ENCODE measurements at regions not wholly inside any gene's neighbourhood (a gene's known extent, or its start where the extent isn't known, plus 50 kb on each side); places are given as distances from the start of the nearest gene placed in this dataset.

DNA sequence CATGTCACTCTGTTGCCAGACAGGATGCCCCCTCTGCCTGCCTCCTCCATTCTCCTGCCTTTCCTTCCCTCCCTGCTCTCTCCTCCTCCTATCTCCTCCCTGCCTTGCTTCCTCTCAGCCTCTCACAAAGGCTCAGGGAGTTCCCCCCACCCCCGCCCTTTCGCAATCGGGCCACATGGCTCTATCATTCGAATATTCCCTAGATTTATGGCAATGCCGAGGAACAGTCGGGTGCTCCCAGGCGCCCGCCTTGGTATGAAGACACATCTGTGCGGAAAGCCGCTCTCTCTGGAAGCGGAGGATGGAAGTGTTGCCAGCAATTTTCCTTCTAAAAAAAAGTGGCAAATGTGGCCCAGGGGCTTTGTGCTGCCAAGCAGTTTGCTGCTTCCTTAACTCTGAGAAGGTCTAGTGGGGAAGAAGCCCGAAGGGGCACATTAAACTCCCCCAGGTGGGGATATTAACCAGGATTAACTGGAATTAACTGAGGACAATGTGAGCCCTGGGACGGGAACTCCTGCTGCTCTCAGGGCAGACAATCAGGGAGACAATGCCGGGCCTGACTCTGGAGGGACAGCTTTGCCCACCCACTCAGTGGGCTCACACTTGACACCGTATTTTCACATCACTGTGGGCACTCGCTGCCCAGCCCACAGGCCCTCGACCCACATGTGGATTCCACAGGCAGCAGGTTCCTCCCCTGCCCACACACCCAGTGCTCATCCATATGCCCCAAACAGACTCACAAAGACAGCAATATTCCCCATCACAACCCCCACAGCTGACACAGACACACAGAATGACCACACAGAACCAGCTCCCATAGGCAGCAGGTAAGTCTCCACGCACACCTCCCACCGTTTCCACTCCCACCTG lies 88.4 kb upstream of the SMNDC1 start:
- no peak overlapping the region for H3K9ac ChIP-seq (ENCODE audit: low read length)
- no peaks in the 10 kb centered on the region for H3K27me3 ChIP-seq (ENCODE audit: control insufficient read depth in 1 of 2, insufficient read depth in 2 of 2, low read length in 2 of 2)
- peaks cover 27% of the 10 kb centered on the region for H3K4me1 ChIP-seq (ENCODE audit: insufficient read depth, low read length)
- peak overlapping the region; percentile 13 for H3K27ac ChIP-seq (ENCODE audit: low read depth, low read length)
- no peaks in the 10 kb centered on the region for H3K36me3 ChIP-seq (ENCODE audit: insufficient read depth, low read length)
- no peak overlapping the region for H3K4me3 ChIP-seq (ENCODE audit: low read depth in 1 of 2, low read length in 2 of 2)
- H3K9me3 ChIP-seq (ENCODE audit: low read length): no peaks in the 10 kb centered on the region

DNA sequence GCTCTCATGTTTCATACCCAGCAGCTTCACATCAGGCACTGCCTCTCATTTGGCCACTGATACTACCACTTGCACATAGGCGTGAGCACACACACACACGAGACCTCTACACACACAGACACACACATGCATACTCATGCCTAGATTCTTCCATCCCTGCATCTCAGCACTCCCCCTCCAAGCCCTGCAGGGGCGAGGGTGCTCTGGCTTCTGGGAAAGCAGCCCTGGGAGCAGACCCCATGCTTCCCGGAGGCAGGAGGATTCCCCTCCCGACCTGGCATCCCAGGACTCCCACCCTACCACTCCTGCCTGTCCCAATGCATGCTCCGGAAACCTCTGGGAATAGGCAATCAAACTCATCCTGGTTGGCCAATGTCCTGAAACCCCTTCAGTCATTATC lies 89.1 kb upstream of the SMNDC1 start:
- H3K4me1 ChIP-seq (ENCODE audit: insufficient read depth, low read length): peaks cover 27% of the 10 kb centered on the region

DNA sequence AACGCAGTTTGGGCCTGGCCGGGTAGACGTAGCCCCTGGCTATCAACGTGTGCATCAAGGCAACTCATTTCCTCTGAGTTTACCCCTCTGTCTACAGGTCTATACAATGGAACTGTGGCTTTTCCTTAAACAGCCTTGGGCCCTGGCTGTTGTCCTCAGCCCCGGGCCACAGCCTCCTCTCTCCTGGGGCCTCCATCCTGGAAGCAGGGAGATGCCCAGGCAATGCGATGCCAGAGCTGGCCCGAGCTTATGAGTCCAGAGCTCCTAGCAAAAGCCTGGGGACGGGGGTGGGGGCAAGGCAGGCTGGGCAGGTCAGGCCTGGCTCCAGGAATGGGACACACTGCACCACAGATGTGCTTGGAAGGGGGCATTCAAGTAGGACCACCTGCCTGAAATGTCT lies 89.6 kb upstream of the SMNDC1 start:
- no peak overlapping the region for H3K4me3 ChIP-seq (ENCODE audit: low read depth in 1 of 2, low read length in 2 of 2)
- H3K36me3 ChIP-seq (ENCODE audit: insufficient read depth, low read length): no peaks in the 10 kb centered on the region
- H3K27ac ChIP-seq (ENCODE audit: low read depth, low read length): no peak overlapping the region
- H3K4me1 ChIP-seq (ENCODE audit: insufficient read depth, low read length): peaks cover 27% of the 10 kb centered on the region
- no peaks in the 10 kb centered on the region for H3K27me3 ChIP-seq (ENCODE audit: control insufficient read depth in 1 of 2, insufficient read depth in 2 of 2, low read length in 2 of 2)
- H3K9me3 ChIP-seq (ENCODE audit: low read length): no peaks in the 10 kb centered on the region
- no peak overlapping the region for H3K9ac ChIP-seq (ENCODE audit: low read length)

More for the DNA sequence above, 89.1 kb upstream of the SMNDC1 start:
- H3K27ac ChIP-seq (ENCODE audit: low read depth, low read length): no peak overlapping the region
- H3K4me3 ChIP-seq (ENCODE audit: low read depth in 1 of 2, low read length in 2 of 2): no peak overlapping the region
- no peaks in the 10 kb centered on the region for H3K27me3 ChIP-seq (ENCODE audit: control insufficient read depth in 1 of 2, insufficient read depth in 2 of 2, low read length in 2 of 2)
- H3K9ac ChIP-seq (ENCODE audit: low read length): no peak overlapping the region
- no peaks in the 10 kb centered on the region for H3K9me3 ChIP-seq (ENCODE audit: low read length)
- H3K36me3 ChIP-seq (ENCODE audit: insufficient read depth, low read length): no peaks in the 10 kb centered on the region

DNA sequence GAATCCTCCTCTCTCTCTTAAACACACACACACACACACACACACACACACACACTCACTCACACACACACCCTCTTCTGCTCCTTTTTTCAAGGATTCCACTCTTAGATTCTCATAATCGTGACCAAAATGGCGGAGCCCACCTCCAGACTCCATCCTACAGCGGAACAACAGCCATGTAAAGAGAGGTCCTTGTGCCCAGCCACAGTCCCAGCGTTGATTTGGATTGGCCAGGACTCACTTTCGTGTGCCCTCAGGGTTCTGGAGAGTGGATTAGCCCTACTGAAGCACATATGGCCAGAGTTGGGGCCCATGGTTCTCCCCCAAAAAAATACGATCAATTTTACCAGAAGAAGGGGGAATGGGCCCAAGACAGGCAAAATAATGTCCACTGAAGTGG lies 90.2 kb upstream of the SMNDC1 start:
- Histone ChIP-seq H3K27me3 (ENCODE audit: control insufficient read depth in 1 of 2, insufficient read depth in 2 of 2, low read length in 2 of 2) (no peaks in the 10 kb centered on the region), H3K4me1 (ENCODE audit: insufficient read depth, low read length) (peaks cover 27% of the 10 kb centered on the region), H3K27ac (ENCODE audit: low read depth, low read length) (no peak overlapping the region), H3K9me3 (ENCODE audit: low read length) (no peaks in the 10 kb centered on the region), H3K9ac (ENCODE audit: low read length) (no peak overlapping the region), H3K4me3 (ENCODE audit: low read depth in 1 of 2, low read length in 2 of 2) (no peak overlapping the region), H3K36me3 (ENCODE audit: insufficient read depth, low read length) (no peaks in the 10 kb centered on the region)

DNA sequence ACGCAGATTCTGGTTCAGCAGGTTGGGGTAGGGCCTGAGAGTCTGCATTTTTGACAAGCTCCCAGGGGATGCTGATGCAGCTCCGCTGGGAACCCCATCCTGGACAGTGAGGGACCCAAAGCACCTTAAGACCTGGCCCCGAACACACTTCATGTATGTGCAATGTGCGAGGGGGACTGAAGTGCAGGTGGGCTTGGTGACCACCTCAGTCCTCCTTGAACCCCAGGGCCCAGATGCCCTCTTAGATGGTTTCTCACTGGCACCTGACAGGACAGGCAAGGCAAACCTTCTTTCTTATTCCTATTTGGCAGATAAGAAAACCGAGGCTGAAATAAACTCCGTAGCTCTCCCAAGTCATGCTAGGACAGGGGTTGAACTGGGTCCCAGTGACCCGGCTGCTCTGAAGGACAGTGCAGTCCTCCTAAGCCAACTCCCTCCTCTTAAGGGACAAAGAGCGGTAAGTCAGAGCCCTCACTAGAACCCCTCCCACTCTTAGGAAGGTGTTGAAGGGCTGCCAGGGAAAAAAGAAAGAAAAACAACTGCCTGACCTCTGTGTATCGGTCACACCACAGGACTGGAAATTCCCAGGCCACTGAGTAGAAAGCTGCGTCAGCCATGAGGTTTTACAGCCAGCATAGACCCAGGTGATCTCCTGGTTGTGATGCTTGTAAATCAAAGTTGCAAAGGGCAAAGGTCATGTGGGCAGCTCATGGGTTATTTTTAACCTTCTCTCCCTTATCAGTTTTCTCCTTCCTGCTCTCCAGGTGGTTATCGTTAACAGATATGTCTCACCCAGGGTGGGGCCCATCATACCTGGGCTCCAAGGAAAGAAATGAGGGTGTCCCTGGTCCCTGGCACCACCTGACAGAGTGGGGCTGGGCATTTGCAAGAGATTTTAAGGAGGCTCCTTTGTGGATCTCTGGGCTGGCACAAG lies 90.9 kb upstream of the SMNDC1 start:
- Histone ChIP-seq H3K27ac (ENCODE audit: low read depth, low read length) (peak overlapping the region; percentile 30), H3K4me1 (ENCODE audit: insufficient read depth, low read length) (peaks cover 27% of the 10 kb centered on the region), H3K9ac (ENCODE audit: low read length) (no peak overlapping the region), H3K27me3 (ENCODE audit: control insufficient read depth in 1 of 2, insufficient read depth in 2 of 2, low read length in 2 of 2) (no peaks in the 10 kb centered on the region), H3K4me3 (ENCODE audit: low read depth in 1 of 2, low read length in 2 of 2) (no peak overlapping the region), H3K9me3 (ENCODE audit: low read length) (no peaks in the 10 kb centered on the region), H3K36me3 (ENCODE audit: insufficient read depth, low read length) (no peaks in the 10 kb centered on the region)

DNA sequence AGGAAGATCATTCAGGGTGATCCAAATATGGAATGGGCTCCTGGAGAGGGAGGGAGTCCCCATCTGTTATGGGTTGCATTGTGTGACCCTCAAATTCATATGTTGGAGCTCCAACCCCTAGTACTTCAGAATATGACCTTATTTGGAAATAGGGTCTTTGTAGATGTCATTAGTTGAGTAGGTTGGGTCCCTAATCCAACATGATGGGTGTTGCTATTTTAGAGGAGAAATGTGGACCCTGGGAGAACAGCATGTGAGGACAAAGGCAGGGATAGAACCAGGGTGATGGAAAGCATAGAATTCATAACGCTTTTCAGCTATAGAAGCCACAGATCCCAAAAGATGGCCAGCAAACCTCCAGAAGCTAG lies 91.5 kb upstream of the SMNDC1 start:
- H3K27me3 ChIP-seq (ENCODE audit: control insufficient read depth in 1 of 2, insufficient read depth in 2 of 2, low read length in 2 of 2): no peaks in the 10 kb centered on the region
- H3K36me3 ChIP-seq (ENCODE audit: insufficient read depth, low read length): no peaks in the 10 kb centered on the region
- no peaks in the 10 kb centered on the region for H3K9me3 ChIP-seq (ENCODE audit: low read length)
- H3K4me1 ChIP-seq (ENCODE audit: insufficient read depth, low read length): peaks cover 27% of the 10 kb centered on the region
- H3K4me3 ChIP-seq (ENCODE audit: low read depth in 1 of 2, low read length in 2 of 2): no peak overlapping the region
- no peak overlapping the region for H3K27ac ChIP-seq (ENCODE audit: low read depth, low read length)
- H3K9ac ChIP-seq (ENCODE audit: low read length): no peak overlapping the region

DNA sequence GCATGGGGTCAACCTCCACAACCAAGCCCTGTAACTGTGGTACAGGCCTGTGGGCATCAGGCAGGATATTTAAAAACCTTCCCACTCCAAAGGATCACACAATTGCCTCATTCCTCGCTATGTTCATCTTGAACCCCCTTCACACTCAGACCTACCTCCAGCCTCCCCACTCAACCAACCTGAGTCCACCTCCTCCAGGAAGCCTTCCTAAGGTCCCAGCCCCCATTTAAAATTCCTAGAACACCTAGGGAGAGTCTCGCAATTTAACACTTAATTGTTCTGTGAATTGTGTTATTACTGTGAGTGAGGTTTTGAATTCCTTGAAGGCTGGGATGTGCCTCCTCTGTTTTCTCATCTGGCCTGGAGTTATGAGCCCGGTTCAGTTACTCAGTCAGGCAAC lies 93.1 kb upstream of the SMNDC1 start:
- H3K4me1 ChIP-seq (ENCODE audit: insufficient read depth, low read length): peaks cover 15% of the 10 kb centered on the region
- no peaks in the 10 kb centered on the region for H3K36me3 ChIP-seq (ENCODE audit: insufficient read depth, low read length)
- H3K9ac ChIP-seq (ENCODE audit: low read length): no peak overlapping the region
- H3K4me3 ChIP-seq (ENCODE audit: low read depth in 1 of 2, low read length in 2 of 2): no peak overlapping the region
- no peaks in the 10 kb centered on the region for H3K27me3 ChIP-seq (ENCODE audit: control insufficient read depth in 1 of 2, insufficient read depth in 2 of 2, low read length in 2 of 2)
- H3K9me3 ChIP-seq (ENCODE audit: low read length): no peaks in the 10 kb centered on the region
- no peak overlapping the region for H3K27ac ChIP-seq (ENCODE audit: low read depth, low read length)

DNA sequence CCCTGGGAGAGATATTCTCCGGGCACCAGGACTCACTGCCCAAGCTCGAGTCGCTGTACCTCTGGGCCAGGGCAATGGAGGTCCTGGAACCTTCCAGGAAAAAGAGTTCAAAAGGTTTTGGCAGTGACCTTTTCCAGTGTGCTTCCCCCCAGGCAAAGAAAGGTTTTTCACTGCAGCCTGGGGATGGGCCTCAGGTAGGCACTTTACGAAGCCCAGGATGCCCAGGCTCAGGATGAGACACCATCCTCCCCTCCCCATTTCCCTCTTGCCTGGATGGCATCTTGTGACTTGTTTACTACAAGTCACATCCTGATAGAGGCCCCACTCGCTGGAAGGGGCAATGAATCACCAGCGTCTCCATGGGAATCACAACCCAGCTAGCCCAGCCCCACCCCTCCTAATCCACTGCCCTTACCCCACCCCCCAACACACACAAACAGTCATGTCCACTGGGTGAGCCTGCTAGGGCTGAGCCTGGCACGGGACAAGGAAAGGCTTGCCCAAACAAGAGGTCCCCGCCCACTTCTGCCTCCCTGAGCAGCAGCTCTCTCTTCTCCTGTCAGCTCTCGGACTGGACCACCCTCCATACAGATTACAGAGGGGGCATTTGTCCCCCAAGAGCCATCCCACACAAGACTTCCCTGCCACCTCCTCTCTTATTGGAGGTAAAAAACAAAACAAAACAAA lies 93.8 kb upstream of the SMNDC1 start:
- Histone ChIP-seq H3K9me3 (ENCODE audit: low read length) (no peaks in the 10 kb centered on the region), H3K4me3 (ENCODE audit: low read depth in 1 of 2, low read length in 2 of 2) (no peak overlapping the region), H3K36me3 (ENCODE audit: insufficient read depth, low read length) (no peaks in the 10 kb centered on the region), H3K4me1 (ENCODE audit: insufficient read depth, low read length) (peaks cover 8% of the 10 kb centered on the region), H3K27me3 (ENCODE audit: control insufficient read depth in 1 of 2, insufficient read depth in 2 of 2, low read length in 2 of 2) (no peaks in the 10 kb centered on the region), H3K27ac (ENCODE audit: low read depth, low read length) (no peak overlapping the region), H3K9ac (ENCODE audit: low read length) (no peak overlapping the region)

DNA sequence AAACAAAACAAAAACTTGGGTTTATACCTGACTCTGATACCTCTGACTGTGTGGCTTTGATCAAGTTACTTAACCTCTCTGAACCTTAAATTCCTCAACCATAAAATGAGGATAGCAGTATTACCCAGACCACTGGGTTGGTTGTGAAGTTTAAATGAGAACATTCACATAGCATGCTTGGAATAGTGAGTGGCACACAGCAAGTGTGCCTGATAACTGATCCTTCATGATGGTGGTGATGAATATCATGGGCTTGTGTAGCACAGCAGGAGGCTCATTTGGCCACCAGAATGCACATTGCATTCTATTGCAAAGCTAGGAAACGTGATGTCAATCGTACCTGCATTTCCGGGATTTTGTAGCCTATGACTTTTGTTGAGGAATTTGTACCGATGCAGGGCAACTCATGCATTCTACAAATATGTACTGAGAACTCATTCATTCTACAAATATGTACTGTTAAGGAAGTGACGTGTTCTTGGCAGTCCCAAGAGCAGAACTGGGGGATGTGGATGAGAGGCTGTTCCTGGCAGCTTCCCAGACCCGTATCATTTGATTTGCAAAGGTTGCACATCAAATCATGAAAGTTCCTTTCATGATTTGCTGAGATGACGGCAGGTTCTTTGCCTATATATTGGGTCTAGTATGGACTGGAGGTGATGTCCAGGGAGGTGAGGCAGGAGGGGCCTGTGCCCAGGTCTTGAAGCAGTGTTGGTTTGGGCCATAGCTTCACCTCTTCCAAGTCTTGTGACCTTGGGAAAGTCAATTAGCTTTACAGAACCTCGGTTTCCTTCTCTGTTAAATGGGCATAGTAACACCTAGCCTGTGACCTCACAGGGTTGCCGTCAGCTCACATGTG lies 94.6 kb upstream of the SMNDC1 start:
- H3K9me3 ChIP-seq (ENCODE audit: low read length): no peaks in the 10 kb centered on the region
- H3K27me3 ChIP-seq (ENCODE audit: control insufficient read depth in 1 of 2, insufficient read depth in 2 of 2, low read length in 2 of 2): no peaks in the 10 kb centered on the region
- H3K9ac ChIP-seq (ENCODE audit: low read length): no peak overlapping the region
- H3K27ac ChIP-seq (ENCODE audit: low read depth, low read length): no peak overlapping the region
- H3K36me3 ChIP-seq (ENCODE audit: insufficient read depth, low read length): no peaks in the 10 kb centered on the region
- peaks cover 8% of the 10 kb centered on the region for H3K4me1 ChIP-seq (ENCODE audit: insufficient read depth, low read length)
- no peak overlapping the region for H3K4me3 ChIP-seq (ENCODE audit: low read depth in 1 of 2, low read length in 2 of 2)

DNA sequence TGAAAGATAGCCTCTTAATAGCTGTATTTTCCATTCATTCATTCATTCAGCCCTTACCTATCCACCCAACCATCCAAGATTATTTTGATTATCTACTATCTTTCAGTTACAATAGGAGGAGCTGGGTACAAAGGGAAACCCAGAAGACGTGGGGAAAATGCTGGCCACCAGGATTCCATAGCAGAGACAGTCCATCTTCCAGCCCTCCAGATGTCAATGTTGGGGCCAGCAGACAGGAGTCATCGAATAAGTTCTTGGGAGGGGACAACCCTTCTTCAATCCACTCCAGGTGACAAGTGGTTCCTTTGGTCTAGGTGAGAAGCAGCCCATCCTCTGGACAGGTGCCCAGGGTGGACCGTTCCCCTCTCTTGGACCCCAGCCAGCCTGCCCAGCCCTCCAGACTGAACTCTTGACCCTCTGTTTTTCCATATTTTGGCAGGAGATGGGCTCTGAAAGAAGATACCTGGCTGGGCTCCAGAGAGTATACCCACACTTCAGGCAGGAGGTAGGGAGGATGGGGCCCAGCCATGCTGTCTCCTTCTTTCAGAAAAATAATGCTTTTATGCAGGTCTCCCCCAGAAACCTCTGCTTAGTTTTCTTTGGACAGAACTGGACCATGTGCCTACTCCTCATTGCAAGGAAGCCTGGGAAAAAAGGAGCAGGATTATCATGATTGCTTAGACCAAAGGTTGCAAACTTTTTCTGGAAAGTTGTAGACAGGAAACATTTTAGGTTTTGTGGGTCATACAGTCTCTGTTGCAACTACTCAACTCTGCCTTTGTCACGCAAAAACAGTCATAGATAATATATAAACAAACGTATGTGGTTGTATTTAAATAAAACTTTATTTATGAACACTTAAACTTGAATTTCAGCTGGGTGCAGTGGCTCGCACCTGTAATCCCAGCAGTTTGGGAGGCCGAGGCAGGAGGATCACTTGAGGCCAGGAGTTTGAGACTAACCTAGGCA lies 95.5 kb upstream of the SMNDC1 start:
- Histone ChIP-seq H3K4me3 (ENCODE audit: low read depth in 1 of 2, low read length in 2 of 2) (no peak overlapping the region), H3K27ac (ENCODE audit: low read depth, low read length) (no peak overlapping the region), H3K27me3 (ENCODE audit: control insufficient read depth in 1 of 2, insufficient read depth in 2 of 2, low read length in 2 of 2) (no peaks in the 10 kb centered on the region), H3K9ac (ENCODE audit: low read length) (no peak overlapping the region), H3K9me3 (ENCODE audit: low read length) (no peaks in the 10 kb centered on the region), H3K4me1 (ENCODE audit: insufficient read depth, low read length) (peaks cover 8% of the 10 kb centered on the region), H3K36me3 (ENCODE audit: insufficient read depth, low read length) (no peaks in the 10 kb centered on the region)
